AG10803 (cell line): ENCODE measurements at regions not wholly inside any gene's neighbourhood (a gene's known extent, or its start where the extent isn't known, plus 50 kb on each side); places are given as distances from the start of the nearest gene placed in this dataset.

Source experiments
- DNase-seq: peaks from one replicate; pipeline ENCODE4 v3.0.0; 2010; ENCODE audit warnings: low read depth
- H3K4me3 ChIP-seq: 2 replicates; pipeline ENCODE4 v1.5.1; 2011; ENCODE audit warnings: mild to moderate bottlenecking, low read length, control low read depth
- CTCF ChIP-seq: conservative IDR thresholded peaks from 2 replicates; pipeline ENCODE4 v1.5.1; 2011; ENCODE audit warnings: mild to moderate bottlenecking, low read length, control low read depth, inconsistent platforms

GRCh38 chr5:165521816-165522610 lies 2016.6 kb downstream of the MAT2B start:
- no peak for TF ChIP-seq CTCF
- no peak overlapping the region for H3K4me3 ChIP-seq
- DNase-seq = no peak

- no peak for TF ChIP-seq CTCF
- no peak for DNase-seq
- H3K4me3 ChIP-seq = no peak overlapping the region
Measured at GRCh38 chr5:165525271-165525670, 2019.9 kb downstream of the MAT2B start.

- DNase-seq = no peak
- TF ChIP-seq CTCF = no peak
- no peak overlapping the region for H3K4me3 ChIP-seq
Measured at GRCh38 chr5:165526357-165526756, 2020.9 kb downstream of the MAT2B start.

GRCh38 chr5:165527577-165527976 lies 2022.2 kb downstream of the MAT2B start:
- H3K4me3 ChIP-seq = no peak overlapping the region
- TF ChIP-seq CTCF = no peak
- DNase-seq = no peak

- no peak for DNase-seq
- no peak for TF ChIP-seq CTCF
- H3K4me3 ChIP-seq = no peak overlapping the region
Measured at GRCh38 chr5:165538065-165538464, 2032.6 kb downstream of the MAT2B start.

- no peak overlapping the region for H3K4me3 ChIP-seq
- no peak for DNase-seq
- no peak for TF ChIP-seq CTCF
Measured at GRCh38 chr5:165559645-165560044, 2054.2 kb downstream of the MAT2B start.

- no peak for TF ChIP-seq CTCF
- no peak for DNase-seq
- no peak overlapping the region for H3K4me3 ChIP-seq
Measured at GRCh38 chr5:165560648-165561047, 2055.2 kb downstream of the MAT2B start.
